CD1c-positive myeloid dendritic cell (primary cell): ENCODE measurements at regions not wholly inside any gene's neighbourhood (a gene's known extent, or its start where the extent isn't known, plus 50 kb on each side); places are given as distances from the start of the nearest gene placed in this dataset.
A peak's percentile ranks its signal among the peaks of the same experiment; 100 is the strongest.

Experiments
- DNase-seq: peaks from one replicate; pipeline ENCODE4 v3.0.0-alpha.2; 2016; ENCODE audit errors: extremely low spot score

- no peak for DNase-seq
Observed at GRCh38 chrX:45777366-45777765, 576.7 kb upstream of the DIPK2B start.

DNA sequence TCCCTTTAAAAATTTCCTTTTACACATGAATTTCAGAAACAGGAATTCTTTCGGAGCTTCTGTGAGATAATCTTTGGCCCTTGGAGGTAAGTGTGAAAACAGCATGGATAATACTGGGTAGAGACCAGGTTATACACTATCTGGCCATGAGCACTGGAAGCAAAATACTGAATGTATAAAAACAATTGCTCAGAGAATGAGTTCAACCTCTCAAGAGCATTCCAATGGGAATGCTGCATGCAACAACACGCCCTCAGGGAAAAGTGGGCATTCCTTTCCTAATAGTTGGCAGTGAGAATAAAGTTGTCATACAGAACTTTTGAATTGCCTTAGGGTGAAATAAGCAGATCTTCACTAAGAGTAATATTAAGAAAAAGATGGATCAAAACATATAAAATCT lies 574.8 kb upstream of the DIPK2B start:
- no peak for DNase-seq

DNA sequence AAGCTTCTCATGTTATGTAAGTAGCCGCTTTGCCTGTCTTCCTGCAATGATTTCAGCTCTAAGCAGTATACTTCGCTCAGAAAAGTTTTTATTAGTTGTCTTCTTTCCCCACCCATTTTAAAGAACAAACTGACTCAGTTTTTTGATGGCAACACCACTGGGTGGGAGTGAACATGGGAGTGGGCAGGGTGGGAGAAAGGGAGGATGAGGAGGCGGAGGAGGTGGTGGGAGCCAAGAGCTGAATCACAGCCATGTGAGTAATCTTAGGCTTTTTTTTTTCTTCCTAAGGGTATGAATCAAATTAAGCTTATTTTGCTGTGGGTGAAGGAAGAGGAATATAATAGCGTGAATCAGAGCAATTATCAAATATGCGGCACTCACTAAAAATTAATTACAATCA lies 574.3 kb upstream of the DIPK2B start:
- DNase-seq = peak; percentile 64

DNA sequence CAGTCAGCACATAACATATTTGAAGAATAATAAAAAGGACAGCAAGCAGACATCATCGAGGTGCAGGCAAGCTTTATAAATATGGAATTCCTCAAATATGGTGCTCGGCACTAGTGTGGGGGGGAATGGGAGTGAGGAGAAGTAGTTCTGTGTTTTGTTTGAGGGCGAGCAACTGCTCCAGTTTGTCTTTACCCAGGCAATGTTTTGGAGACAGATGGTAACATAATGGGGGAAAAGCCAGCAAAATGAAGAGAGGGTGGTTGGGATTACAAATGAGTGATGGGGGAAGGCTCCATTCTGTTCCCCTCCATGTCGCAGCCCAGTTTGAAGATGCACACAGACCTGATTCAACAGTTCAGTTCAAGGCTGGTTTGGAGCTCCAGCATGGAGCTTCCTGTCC lies 572.9 kb upstream of the DIPK2B start:
- no peak for DNase-seq

- DNase-seq = peak; percentile 75
Observed at GRCh38 chrX:45771560-45772340, 571.1 kb upstream of the DIPK2B start.

DNA sequence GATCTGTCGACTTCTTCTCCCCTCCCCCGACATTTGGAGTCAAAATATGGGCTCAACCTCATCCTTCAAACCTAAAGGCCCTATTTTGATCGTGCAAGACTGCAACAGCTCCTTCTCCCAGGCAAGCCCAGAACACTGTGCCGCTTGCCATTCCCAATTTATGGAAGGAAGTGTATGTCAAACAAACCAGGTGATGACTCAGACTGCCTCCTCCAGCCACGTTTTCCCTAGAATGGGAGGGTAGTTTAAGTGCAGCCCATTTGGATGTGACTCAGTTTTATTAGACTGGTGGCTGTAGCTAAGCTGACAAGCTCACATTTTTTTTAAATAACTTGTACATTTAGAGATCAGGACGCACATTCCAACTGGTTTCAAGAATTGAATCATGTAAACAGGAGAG lies 570.4 kb upstream of the DIPK2B start:
- DNase-seq = peak; percentile 61

- DNase-seq = peak; percentile 83
Observed at GRCh38 chrX:45769761-45770582, 569.3 kb upstream of the DIPK2B start.

DNA sequence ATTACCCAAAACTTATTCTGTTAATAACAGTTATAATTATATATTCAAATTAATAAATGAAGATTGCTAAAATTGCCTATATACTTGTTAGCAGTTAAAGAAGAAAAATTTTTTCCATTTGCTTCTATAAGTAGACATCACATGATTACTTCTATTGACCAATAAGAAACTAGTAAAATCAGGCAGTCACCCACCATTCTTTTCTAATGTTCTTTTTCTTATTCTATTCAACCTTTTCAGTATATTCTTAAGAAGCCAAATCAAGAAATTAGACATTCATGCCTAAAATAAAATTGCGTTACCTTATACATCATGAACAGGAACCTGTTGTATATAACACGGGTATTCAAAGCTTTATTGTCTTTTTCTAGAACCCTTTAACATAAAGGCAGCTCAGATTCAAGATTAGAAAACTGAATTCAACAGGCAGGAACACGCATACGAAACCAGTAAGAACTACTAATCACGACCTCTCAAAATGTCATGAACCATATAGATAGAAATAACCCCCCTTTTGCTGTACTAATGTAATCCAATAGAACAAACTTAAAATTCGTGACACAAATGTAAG lies 568.1 kb upstream of the DIPK2B start:
- peak; percentile 39 for DNase-seq

DNA sequence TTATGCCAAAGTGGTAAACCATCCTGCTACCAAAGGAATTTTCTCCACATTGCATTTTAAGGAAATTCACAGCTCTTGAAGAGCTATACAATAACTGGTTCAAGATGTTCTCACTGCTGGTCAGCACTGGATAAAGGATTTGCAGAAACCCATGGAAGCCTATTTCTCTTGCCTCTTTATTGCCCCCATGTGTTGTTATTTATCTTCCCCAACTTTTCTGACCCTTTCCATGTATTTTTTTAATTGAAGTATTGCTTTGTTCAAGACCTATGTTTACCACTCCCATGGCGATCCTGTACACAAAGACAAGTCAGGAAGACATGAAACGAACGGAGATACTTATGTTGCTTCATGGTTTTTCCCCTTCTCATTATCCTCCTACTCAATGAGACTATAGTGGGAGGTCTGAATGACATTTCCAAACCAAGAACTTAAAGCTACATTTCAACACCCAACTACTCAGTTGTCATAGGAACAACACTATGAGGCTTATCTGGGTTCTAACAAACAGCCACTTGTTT lies 566.4 kb upstream of the DIPK2B start:
- peak; percentile 73 for DNase-seq

- DNase-seq = no peak
Observed at GRCh38 chrX:45765767-45766166, 565.1 kb upstream of the DIPK2B start.

GRCh38 chrX:45765281-45765680 lies 564.6 kb upstream of the DIPK2B start:
- no peak for DNase-seq

DNA sequence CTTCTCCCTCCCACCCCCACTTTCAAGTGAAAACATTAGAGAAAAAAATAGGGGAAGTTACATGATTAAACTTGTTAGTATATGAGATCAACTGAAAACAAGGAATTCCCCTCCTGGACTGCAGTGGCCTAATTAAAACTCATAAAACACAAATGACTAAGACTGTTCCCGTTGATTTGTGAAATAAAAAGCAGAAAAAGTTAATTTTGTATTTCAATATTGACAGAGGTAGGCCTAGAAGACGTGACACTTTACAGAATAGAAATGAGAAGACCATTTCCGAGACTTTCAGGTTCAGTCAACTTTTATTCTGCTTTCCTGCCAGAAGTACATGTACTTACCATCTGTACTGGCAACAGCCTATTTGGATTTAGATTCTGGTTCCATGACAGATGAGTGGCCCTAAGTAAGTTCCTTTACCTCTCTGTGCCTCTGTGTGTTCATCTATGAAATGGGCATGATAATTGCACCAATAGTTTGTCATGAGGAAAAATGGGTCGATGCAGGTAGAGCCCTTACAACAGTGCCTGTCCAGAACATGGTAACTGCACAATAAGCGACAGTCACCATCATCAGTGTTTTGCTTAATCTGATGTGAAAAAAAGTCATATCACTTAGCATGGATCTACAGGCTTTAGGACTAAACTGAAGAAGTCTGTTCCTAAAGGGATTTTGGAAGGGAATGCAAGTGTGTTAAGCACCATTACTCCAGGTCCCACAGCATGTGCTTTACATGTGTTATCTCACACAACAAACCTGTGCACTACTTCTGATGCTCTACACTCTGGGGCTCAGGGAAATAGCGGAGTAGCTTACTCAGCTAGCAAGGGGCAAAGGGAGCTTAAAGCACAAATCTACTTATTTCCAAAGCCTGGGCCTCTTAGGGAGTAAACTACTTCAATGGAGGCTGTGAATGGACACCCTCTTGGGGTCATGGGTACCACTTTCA lies 562.3 kb upstream of the DIPK2B start:
- peak; percentile 81 for DNase-seq

GRCh38 chrX:45761920-45762319 lies 561.2 kb upstream of the DIPK2B start:
- no peak for DNase-seq

DNA sequence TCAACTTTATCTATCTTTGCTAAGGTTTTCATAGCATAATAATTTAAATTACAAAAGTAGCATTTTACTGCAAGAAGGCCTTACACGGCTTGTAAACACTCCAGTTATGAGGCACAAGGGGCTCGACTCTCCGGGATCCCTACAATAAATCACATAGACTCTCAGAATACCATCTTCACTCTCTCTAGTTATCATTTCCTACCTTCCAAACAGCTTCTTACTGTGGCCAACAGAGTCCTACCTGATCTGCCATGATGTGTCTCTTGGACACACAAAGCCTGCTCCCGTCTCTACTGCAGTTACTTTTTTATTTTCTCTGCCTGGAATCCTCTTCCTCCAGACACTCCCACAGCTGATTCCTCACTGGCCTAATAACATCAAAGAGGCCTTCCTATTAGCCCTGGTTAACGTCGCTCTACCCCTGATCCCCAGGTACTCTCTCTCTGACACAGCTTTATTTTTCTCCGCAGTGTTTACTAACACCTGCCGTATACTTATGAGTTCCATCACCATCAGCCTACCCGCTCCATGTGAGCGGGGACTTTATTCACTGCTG lies 559.6 kb upstream of the DIPK2B start:
- DNase-seq = no peak

- peak; percentile 69 for DNase-seq
Observed at GRCh38 chrX:45758738-45759397, 558.2 kb upstream of the DIPK2B start.

GRCh38 chrX:45758319-45758718 lies 557.6 kb upstream of the DIPK2B start:
- DNase-seq = peak; percentile 73

- DNase-seq = no peak
Observed at GRCh38 chrX:45757272-45757671, 556.6 kb upstream of the DIPK2B start.

DNA sequence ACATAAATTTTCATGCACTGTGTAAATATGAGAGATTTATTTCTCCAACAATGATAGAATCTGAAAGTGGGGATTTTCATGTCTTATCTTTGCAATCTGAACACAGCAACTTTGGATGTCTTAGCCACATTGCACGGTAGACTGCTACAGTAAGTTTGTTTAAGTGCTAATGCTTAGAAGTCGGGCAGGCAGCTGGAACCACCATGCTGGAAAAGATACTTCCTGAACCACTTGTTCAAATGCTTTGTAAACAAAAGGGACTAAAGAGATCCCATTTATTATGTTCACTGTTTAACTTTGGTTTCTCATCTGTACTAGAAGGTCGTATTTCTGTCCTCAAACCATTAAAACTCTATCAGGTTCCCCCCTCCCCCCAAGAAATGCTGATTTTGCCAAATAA lies 555.9 kb upstream of the DIPK2B start:
- no peak for DNase-seq

GRCh38 chrX:45755703-45756102 lies 555.0 kb upstream of the DIPK2B start:
- no peak for DNase-seq

GRCh38 chrX:45751156-45751555 lies 550.5 kb upstream of the DIPK2B start:
- DNase-seq = no peak

GRCh38 chrX:45750639-45751038 lies 550.0 kb upstream of the DIPK2B start:
- DNase-seq = no peak
